ENCODE measurements at regions not wholly inside any gene's neighbourhood (a gene's known extent, or its start where the extent isn't known, plus 50 kb on each side); places are given as distances from the start of the nearest gene placed in this dataset.

DNA sequence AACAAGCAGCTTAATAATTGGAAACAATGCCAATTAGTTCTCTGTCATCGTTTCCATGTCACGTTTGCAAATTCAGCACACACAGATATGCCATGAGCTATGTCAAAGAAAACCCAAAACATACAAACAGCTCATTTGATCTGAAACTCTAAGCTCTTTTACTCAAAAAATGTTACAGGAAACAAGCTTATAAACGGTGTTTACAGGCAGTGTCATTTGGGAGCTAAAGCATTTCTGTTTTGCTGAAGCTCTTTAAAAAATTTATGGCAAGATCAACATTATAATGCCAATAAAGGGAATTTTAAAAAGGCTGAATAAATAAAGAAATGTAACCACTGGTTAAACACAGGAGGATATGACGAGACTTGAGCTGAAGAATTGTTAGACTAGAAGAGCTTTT, 94.0 kb upstream of the HS3ST2 start:
- TF ChIP-seq, protein P1, sequence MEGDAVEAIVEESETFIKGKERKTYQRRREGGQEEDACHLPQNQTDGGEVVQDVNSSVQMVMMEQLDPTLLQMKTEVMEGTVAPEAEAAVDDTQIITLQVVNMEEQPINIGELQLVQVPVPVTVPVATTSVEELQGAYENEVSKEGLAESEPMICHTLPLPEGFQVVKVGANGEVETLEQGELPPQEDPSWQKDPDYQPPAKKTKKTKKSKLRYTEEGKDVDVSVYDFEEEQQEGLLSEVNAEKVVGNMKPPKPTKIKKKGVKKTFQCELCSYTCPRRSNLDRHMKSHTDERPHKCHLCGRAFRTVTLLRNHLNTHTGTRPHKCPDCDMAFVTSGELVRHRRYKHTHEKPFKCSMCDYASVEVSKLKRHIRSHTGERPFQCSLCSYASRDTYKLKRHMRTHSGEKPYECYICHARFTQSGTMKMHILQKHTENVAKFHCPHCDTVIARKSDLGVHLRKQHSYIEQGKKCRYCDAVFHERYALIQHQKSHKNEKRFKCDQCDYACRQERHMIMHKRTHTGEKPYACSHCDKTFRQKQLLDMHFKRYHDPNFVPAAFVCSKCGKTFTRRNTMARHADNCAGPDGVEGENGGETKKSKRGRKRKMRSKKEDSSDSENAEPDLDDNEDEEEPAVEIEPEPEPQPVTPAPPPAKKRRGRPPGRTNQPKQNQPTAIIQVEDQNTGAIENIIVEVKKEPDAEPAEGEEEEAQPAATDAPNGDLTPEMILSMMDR (conservative IDR thresholded peaks at IDR 0.05 in 1 of 2, IDR thresholded peaks at IDR 0.05 in 1 of 2; ENCODE audit: extremely low read depth in 1 of 2, insufficient read depth in 1 of 2, low read depth in 1 of 2, low read length in 2 of 2) = no peak
- TF ChIP-seq EZH2 (IDR thresholded peaks at IDR 0.05; ENCODE audit: borderline replicate concordance, low read length) = no peak

All from mammary epithelial cell (primary cell).